OCI-LY1 (cell line): ENCODE measurements at regions not wholly inside any gene's neighbourhood (a gene's known extent, or its start where the extent isn't known, plus 50 kb on each side); places are given as distances from the start of the nearest gene placed in this dataset.
"Not testable (repeated sequence)": the region's sequence is repeated elsewhere in the genome, so short reads cannot be mapped to it uniquely, and the experiment has no call there.

Experiments used
- H2AFZ ChIP-seq: fragments of 200-600 bp; sonication (generic), shearing (Covaris generic); 2 replicates; pipeline ENCODE4 v1.6.0; 2014; ENCODE audit warnings: antibody characterized with exemption, mild to moderate bottlenecking, low read length
- H3F3A ChIP-seq: fragments of 200-600 bp; sonication (generic), shearing (Covaris generic); 2 replicates; pipeline ENCODE4 v1.6.0; 2014; ENCODE audit warnings: mild to moderate bottlenecking, antibody characterized with exemption, low read length, moderate library complexity; ENCODE audit not compliant: insufficient read depth
- H3K27ac ChIP-seq: fragments of 200-600 bp; sonication (generic); 2 replicates; pipeline ENCODE4 v1.5.1; 2014; ENCODE audit warnings: low read length, mixed run types, mild to moderate bottlenecking, low read depth; ENCODE audit not compliant: poor library complexity, severe bottlenecking
- H3K27me3 ChIP-seq: fragments of 200-600 bp; sonication (generic); 2 replicates; pipeline ENCODE4 v1.6.0; 2014; ENCODE audit warnings: antibody characterized with exemption, mild to moderate bottlenecking, low read length, moderate library complexity; ENCODE audit not compliant: insufficient read depth
- H3K36me3 ChIP-seq: fragments of 200-600 bp; sonication (generic); 2 replicates; pipeline ENCODE4 v1.6.1; 2014; ENCODE audit warnings: mild to moderate bottlenecking, antibody characterized with exemption, low read length, moderate library complexity, mixed read lengths; ENCODE audit not compliant: insufficient read depth
- H3K4me1 ChIP-seq: fragments of 200-600 bp; sonication (generic); 2 replicates; pipeline ENCODE4 v1.5.1; 2014; ENCODE audit warnings: mild to moderate bottlenecking, low read length, moderate library complexity; ENCODE audit not compliant: insufficient read depth, severe bottlenecking
- H3K4me2 ChIP-seq: fragments of 200-600 bp; sonication (generic), shearing (Covaris generic); 2 replicates; pipeline ENCODE4 v1.6.1; 2014; ENCODE audit warnings: low read length
- H3K4me3 ChIP-seq: fragments of 200-600 bp; sonication (generic); 2 replicates; pipeline ENCODE4 v1.5.1; 2014; ENCODE audit warnings: low read length, low read depth, mild to moderate bottlenecking, mixed read lengths; ENCODE audit not compliant: poor library complexity, severe bottlenecking
- H3K79me2 ChIP-seq: fragments of 200-600 bp; shearing (Covaris generic); 2 replicates; pipeline ENCODE4 v1.6.1; 2016; ENCODE audit warnings: mixed run types, low read length, mixed read lengths; ENCODE audit not compliant: insufficient read depth
- H3K9ac ChIP-seq: fragments of 200-600 bp; sonication (generic), shearing (Covaris generic); 2 replicates; pipeline ENCODE4 v1.6.1; 2014; ENCODE audit warnings: mild to moderate bottlenecking, low read length, mixed read lengths
- H3K9me2 ChIP-seq: fragments of 200-600 bp; sonication (generic), shearing (Covaris generic); 2 replicates; pipeline ENCODE4 v1.6.1; 2014; ENCODE audit warnings: low read depth, mild to moderate bottlenecking, low read length, mixed read lengths
- H3K9me3 ChIP-seq: fragments of 200-600 bp; shearing (Covaris generic); 2 replicates; pipeline ENCODE4 v1.6.1; 2014; ENCODE audit warnings: low read length, mixed read lengths
- H4K20me1 ChIP-seq: fragments of 200-600 bp; sonication (generic), shearing (Covaris generic); 2 replicates; pipeline ENCODE4 v1.6.0; 2016; ENCODE audit warnings: mild to moderate bottlenecking, low read length; ENCODE audit not compliant: insufficient read depth
- EZH2 ChIP-seq: fragments of 200-600 bp; sonication (generic), shearing (Covaris generic); IDR thresholded peaks from 2 replicates; pipeline ENCODE4 v1.8.0; 2017; ENCODE audit warnings: borderline replicate concordance, mixed run types, mild to moderate bottlenecking, antibody characterized with exemption, low read length, moderate library complexity, mixed read lengths
- TF ChIP-seq, protein P1 (sequence below): fragments of 200-600 bp; sonication (generic), shearing (Covaris generic); IDR thresholded peaks from 2 replicates; pipeline ENCODE4 v1.5.1; 2017; ENCODE audit warnings: mild to moderate bottlenecking, antibody characterized with exemption, low read length, moderate library complexity, mixed read lengths

DNA sequence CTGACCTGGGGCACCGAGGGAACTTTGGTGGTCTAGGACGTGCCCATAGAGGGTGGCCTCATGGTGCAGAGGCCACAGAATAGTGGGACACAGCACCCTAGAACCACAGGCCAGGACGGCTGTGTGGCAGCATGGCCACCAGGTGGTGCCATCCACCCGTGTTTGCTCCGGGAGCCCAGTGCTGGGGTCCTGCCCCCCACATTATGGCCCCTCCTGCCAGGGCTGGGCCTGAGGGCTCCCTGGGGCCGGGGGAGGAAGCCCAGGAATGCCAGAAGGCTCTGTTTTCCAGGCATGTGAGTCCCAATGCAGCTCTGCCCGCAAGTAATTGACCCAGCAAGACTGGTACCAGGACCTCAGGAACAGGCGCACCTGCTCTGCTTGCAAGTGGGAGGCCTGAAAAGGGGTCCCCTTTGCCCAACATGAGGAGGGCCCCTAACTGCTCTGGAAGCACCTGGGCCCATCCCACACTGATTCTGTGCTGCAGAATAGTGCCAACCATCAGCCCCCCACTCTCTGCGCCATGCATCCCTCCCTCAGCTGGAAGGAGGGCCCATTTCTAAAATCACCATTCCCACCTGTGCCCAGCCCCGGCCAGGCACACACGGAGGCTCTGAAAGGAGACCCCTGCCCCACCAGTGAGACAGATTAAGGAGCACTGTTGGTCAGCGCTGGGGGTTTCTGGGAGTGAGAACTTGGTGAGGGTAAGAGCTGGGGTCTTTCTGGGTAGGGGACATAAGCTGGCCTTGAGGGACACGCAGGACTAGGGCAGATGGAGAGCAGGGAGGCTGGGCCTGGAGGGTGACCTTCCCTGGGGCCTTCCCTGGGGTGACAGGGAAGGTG is 174.4 kb downstream of the TBC1D2B start:
- H3K4me3 ChIP-seq, H3K4me1 ChIP-seq, H3K27me3 ChIP-seq, H3K79me2 ChIP-seq, H3K9ac ChIP-seq, H3K9me3 ChIP-seq, H3K27ac ChIP-seq, H3K9me2 ChIP-seq, H4K20me1 ChIP-seq, H3K36me3 ChIP-seq, H2AFZ ChIP-seq, H3F3A ChIP-seq, H3K4me2 ChIP-seq: not testable (repeated sequence)
- TF ChIP-seq, protein P1, sequence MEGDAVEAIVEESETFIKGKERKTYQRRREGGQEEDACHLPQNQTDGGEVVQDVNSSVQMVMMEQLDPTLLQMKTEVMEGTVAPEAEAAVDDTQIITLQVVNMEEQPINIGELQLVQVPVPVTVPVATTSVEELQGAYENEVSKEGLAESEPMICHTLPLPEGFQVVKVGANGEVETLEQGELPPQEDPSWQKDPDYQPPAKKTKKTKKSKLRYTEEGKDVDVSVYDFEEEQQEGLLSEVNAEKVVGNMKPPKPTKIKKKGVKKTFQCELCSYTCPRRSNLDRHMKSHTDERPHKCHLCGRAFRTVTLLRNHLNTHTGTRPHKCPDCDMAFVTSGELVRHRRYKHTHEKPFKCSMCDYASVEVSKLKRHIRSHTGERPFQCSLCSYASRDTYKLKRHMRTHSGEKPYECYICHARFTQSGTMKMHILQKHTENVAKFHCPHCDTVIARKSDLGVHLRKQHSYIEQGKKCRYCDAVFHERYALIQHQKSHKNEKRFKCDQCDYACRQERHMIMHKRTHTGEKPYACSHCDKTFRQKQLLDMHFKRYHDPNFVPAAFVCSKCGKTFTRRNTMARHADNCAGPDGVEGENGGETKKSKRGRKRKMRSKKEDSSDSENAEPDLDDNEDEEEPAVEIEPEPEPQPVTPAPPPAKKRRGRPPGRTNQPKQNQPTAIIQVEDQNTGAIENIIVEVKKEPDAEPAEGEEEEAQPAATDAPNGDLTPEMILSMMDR = peak; percentile 68

- Histone ChIP-seq H3K4me1 (no peaks in the 10 kb centered on the region), H3K27ac (no peak overlapping the region), H3K9me3 (no peaks in the 10 kb centered on the region), H4K20me1 (no peaks in the 10 kb centered on the region), H3F3A (no peaks in the 10 kb centered on the region), H2AFZ (no peak overlapping the region), H3K36me3 (no peaks in the 10 kb centered on the region), H3K4me2 (no peak overlapping the region), H3K9me2 (no peaks in the 10 kb centered on the region), H3K79me2 (no peaks in the 10 kb centered on the region), H3K4me3 (no peak overlapping the region), H3K9ac (no peak overlapping the region), H3K27me3 (no peaks in the 10 kb centered on the region)
- TF ChIP-seq, protein P1 = peak; percentile 31; the same call in 1 of the 2 replicates
- TF ChIP-seq EZH2 = no peak
Measured at GRCh38 chr15:77901921-77902750, 175.4 kb downstream of the TBC1D2B start.

DNA sequence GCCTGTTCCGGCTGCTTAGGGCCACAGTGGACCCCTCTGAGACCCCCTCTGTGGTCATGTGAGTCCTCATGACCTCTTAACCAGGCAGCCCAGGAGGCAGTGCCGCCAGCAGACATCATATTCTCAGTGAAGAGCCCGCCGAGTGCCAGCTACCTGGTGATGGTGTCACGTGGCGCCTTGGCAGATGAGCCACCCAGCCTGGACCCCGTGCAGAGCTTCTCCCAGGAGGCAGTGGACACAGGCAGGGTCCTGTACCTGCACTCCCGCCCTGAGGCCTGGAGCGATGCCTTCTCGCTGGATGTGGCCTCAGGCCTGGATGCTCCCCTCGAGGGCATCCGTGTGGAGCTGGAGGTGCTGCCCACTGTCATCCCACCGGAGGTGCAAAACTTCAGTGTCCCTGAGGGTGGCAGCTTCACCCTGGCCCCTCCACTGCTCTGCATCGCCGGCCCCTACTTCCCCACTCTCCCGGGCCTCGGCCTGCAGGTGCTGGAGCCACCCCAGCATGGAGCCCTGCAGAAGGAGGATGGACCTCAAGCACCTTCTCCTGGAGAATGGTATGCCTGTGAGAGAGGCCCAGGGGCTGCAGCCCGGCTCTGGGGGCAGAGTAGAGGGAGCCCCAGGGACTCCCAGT is 176.1 kb downstream of the TBC1D2B start:
- no peak overlapping the region for H3K4me2 ChIP-seq
- H3K27ac ChIP-seq = no peak overlapping the region
- no peaks in the 10 kb centered on the region for H4K20me1 ChIP-seq
- H3F3A ChIP-seq = no peaks in the 10 kb centered on the region
- H3K4me3 ChIP-seq = no peak overlapping the region
- H3K4me1 ChIP-seq = no peaks in the 10 kb centered on the region
- H3K27me3 ChIP-seq = no peaks in the 10 kb centered on the region
- H3K79me2 ChIP-seq = no peaks in the 10 kb centered on the region
- TF ChIP-seq, protein P1 = no peak
- no peak for TF ChIP-seq EZH2
- no peaks in the 10 kb centered on the region for H3K36me3 ChIP-seq
- H3K9me2 ChIP-seq = no peaks in the 10 kb centered on the region
- no peak overlapping the region for H3K9ac ChIP-seq
- no peaks in the 10 kb centered on the region for H3K9me3 ChIP-seq
- no peak overlapping the region for H2AFZ ChIP-seq
